ENCODE measurements at regions not wholly inside any gene's neighbourhood (a gene's known extent, or its start where the extent isn't known, plus 50 kb on each side); places are given as distances from the start of the nearest gene placed in this dataset.

DNA sequence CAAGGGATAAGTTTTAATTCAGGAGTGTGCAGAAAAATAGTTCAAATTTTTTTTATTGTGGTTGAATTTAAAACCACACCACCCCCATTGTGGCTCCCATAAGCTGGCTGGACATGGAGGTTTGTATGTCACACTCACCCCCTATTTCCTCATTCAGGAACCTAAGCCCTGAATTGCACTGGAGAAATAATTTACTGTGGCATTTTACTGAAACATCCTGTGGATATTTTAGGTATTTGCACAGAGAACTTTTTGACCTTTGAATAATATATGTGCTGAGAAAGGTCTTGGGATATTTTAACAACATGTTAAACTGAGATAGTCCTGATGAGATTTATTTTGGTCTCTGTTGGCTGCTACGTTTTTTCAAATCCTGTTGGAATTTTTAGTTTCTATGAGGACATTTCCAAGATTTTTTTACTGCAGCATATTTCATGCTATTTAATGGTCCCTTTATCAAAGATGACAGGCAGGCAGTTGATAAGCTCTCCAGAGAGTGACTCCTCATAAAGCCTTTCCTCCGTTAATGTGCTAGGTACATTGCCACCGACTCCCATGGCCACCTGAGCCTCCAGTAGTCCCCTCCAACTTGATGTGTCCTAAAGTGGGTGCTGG lies 51.2 kb upstream of the PALM2AKAP2 start:
- no peak overlapping the region for H3K4me3 ChIP-seq (ENCODE audit: low read depth, low read length)

DNA sequence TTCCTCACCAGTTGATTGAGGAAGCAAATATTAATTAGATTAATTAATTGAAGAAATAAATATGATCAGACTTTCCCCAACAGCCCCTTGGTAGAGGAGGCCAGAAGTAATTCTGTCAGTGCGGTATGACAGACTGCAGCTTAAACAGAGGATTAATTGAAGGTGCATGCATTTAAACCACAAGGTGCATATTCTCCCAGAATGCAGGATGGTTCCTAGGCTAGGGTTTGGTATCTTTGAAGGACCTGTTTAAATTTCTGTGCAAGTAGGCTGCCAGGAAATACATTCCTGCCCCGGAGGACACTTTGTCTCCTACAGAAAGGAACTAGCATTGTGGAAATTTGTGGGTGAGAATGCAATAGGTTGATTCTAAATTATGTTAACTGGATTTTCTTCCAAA lies 50.5 kb upstream of the PALM2AKAP2 start:
- no peak overlapping the region for H3K4me3 ChIP-seq (ENCODE audit: low read depth, low read length)
